ENCODE measurements at regions not wholly inside any gene's neighbourhood (a gene's known extent, or its start where the extent isn't known, plus 50 kb on each side); places are given as distances from the start of the nearest gene placed in this dataset.

- DNase-seq (ENCODE audit: low read depth) = no peak
These were observed 62.6 kb upstream of the PRR20G start for GRCh38 chr3:127350172-127351050.

GRCh38 chr3:127349501-127350171 lies 61.8 kb upstream of the PRR20G start:
- no peak for DNase-seq (ENCODE audit: low read depth)

- no peak for DNase-seq (ENCODE audit: low read depth)
These were observed 54.9 kb upstream of the PRR20G start for GRCh38 chr3:127342735-127343134.

- DNase-seq (ENCODE audit: low read depth) = no peak
These were observed 52.3 kb upstream of the PRR20G start for GRCh38 chr3:127339928-127340861.

DNA sequence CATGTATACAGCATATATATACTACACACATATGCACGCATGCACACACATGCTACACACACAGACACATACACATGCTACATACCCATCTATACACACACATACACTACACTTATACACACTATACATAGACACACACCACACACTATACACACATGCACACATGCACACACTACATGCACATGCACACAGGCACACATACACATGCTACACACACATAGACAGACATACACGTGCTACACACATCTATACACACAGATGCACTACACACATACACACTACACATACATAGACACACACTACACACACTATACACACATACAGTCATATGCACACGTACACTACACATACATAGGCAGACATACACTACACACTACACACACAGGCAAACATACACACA lies 51.2 kb upstream of the PRR20G start:
- DNase-seq (ENCODE audit: low read depth) = no peak

DNA sequence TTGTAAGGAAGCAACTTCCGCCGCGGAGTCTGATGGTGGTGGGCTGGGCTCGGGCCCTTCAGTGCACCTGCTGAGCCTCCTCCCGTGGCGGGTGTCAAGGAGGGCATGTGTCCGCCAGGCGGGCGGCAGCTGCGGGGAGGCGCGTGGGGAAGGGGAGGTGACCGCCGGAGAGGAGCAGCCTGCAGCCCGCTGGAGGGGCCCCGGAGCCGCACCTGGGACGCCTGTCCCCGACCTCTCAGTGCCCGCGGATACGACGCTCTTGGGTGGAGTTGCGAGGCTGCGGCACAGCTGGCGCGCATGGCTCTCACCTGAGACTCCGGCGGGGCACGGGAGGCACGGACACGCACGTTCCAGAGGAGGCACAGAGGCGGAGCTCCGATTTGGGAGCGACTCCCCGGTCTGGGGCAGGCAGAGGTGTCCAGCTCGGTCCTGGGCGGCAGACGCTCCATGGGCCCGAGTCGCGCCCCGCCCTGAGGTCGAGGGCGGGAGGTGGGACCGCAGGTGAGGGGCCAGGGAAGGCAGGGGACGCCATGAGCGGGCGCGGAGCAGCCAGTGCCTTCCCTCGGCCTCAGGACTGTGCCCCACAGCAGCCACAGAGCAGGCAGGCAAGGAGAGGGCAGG lies 50.2 kb upstream of the PRR20G start:
- DNase-seq (ENCODE audit: low read depth) = no peak

Measured in non-pigmented ciliary epithelial cell (primary cell).